Liver (tissue), 8 donors: ENCODE measurements at regions not wholly inside any gene's neighbourhood (a gene's known extent, or its start where the extent isn't known, plus 50 kb on each side); places are given as distances from the start of the nearest gene placed in this dataset.

Experiments used
- DNase-seq: peaks from one replicate; pipeline ENCODE4 v3.0.0-alpha.2; 2017; ENCODE audit warnings: low spot score
- H3K27ac ChIP-seq, 2 donors: one replicate each; pipeline ENCODE4 v1.7.0; 2013; ENCODE audit warnings: inconsistent platforms in 2 of 2, low read length in 2 of 2, control low read depth in 1 of 2, low read depth in 1 of 2, mild to moderate bottlenecking in 1 of 2
- H3K27me3 ChIP-seq, 4 donors: one replicate each; pipeline versions ENCODE4 v1.6.1 to v1.7.0; 2013; ENCODE audit warnings: low read length in 3 of 4, inconsistent platforms in 1 of 4, mild to moderate bottlenecking in 1 of 4, moderate library complexity in 1 of 4; ENCODE audit not compliant: control insufficient read depth in 4 of 4, insufficient read depth in 4 of 4
- H3K36me3 ChIP-seq, 4 donors: one replicate each; pipeline versions ENCODE4 v1.6.1 to v1.7.0; 2013; ENCODE audit warnings: low read length in 3 of 4, mild to moderate bottlenecking in 3 of 4, low read depth in 1 of 4, moderate library complexity in 1 of 4; ENCODE audit not compliant: control insufficient read depth in 4 of 4, insufficient read depth in 3 of 4
- H3K4me1 ChIP-seq, 4 donors: one replicate each; pipeline versions ENCODE4 v1.6.1 to v1.7.0; 2013; ENCODE audit warnings: low read length in 3 of 4, mild to moderate bottlenecking in 3 of 4, moderate library complexity in 1 of 4; ENCODE audit not compliant: control insufficient read depth in 4 of 4, insufficient read depth in 4 of 4
- H3K4me3 ChIP-seq, 3 donors: one replicate each; pipeline versions ENCODE4 v1.6.1 to v1.7.0; 2013; ENCODE audit warnings: low read length in 3 of 3, control low read depth in 1 of 3, low read depth in 1 of 3, mild to moderate bottlenecking in 1 of 3
- H3K9ac ChIP-seq, 2 donors: one replicate each; pipeline ENCODE4 v1.7.0; 2013; ENCODE audit warnings: low read length in 2 of 2, mild to moderate bottlenecking in 2 of 2, moderate library complexity in 2 of 2, control low read depth in 1 of 2, low read depth in 1 of 2
- H3K9me3 ChIP-seq, 4 donors: one replicate each; pipeline versions ENCODE4 v1.6.1 to v1.7.0; 2013; ENCODE audit warnings: low read length in 3 of 4; ENCODE audit not compliant: control insufficient read depth in 4 of 4
- EGR1 ChIP-seq, 2 donors: IDR thresholded peaks; 2 replicates each; pipeline ENCODE4 v1.6.1; 2016 to 2018; ENCODE audit warnings: antibody characterized with exemption in 2 of 2, low read depth in 2 of 2
- FOXA1 ChIP-seq: IDR thresholded peaks from 2 replicates; pipeline ENCODE4 v1.6.1; 2016; ENCODE audit warnings: antibody characterized with exemption
- FOXA2 ChIP-seq: IDR thresholded peaks from 2 replicates; pipeline ENCODE4 v1.6.1; 2016; ENCODE audit warnings: antibody characterized with exemption
- GABPA ChIP-seq, 2 donors: IDR thresholded peaks in 1 of 2; conservative IDR thresholded peaks in 1 of 2; 2 replicates each; pipeline ENCODE4 v1.6.1; 2016; ENCODE audit warnings: antibody characterized with exemption in 2 of 2, mild to moderate bottlenecking in 1 of 2, moderate library complexity in 1 of 2
- HNF4A ChIP-seq, 2 donors: conservative IDR thresholded peaks; 2 replicates each; pipeline ENCODE4 v1.6.1; 2016; ENCODE audit warnings: antibody characterized with exemption in 2 of 2, mild to moderate bottlenecking in 2 of 2
- HNF4G ChIP-seq: IDR thresholded peaks from 2 replicates; pipeline ENCODE4 v1.6.1; 2016; ENCODE audit warnings: antibody characterized with exemption
- JUND ChIP-seq, 2 donors: IDR thresholded peaks; 2 replicates each; pipeline ENCODE4 v1.6.1; 2016; ENCODE audit warnings: antibody characterized with exemption in 2 of 2
- NR2F2 ChIP-seq: IDR thresholded peaks from 2 replicates; pipeline ENCODE4 v1.6.1; 2016; ENCODE audit warnings: antibody characterized with exemption
- RAD21 ChIP-seq, 2 donors: IDR thresholded peaks; 2 replicates each; pipeline ENCODE4 v1.6.1; 2016; ENCODE audit warnings: antibody characterized with exemption in 2 of 2, mild to moderate bottlenecking in 2 of 2
- RXRA ChIP-seq, 2 donors: IDR thresholded peaks; 2 replicates each; pipeline ENCODE4 v1.6.1; 2017 to 2018; ENCODE audit warnings: antibody characterized with exemption in 2 of 2, mild to moderate bottlenecking in 1 of 2
- SP1 ChIP-seq: IDR thresholded peaks from 2 replicates; pipeline ENCODE4 v1.6.1; 2018; ENCODE audit warnings: antibody characterized with exemption, mild to moderate bottlenecking
- TAF1 ChIP-seq: conservative IDR thresholded peaks from 2 replicates; pipeline ENCODE4 v1.6.1; 2016; ENCODE audit warnings: antibody characterized with exemption, mild to moderate bottlenecking
- YY1 ChIP-seq: IDR thresholded peaks from 2 replicates; pipeline ENCODE4 v1.6.1; 2016; ENCODE audit warnings: antibody characterized with exemption, mild to moderate bottlenecking
- WGBS: extraction: QIAGEN DNeasy Blood & Tissue Kit; methylation state at CpG from one replicate; pipeline ENCODE4 v1.1.7; 2013; 5-methylcytosine and 5-hydroxymethylcytosine counted together
- TF ChIP-seq, protein P1 (sequence below): IDR thresholded peaks from 2 replicates; pipeline ENCODE4 v1.6.1; 2016; ENCODE audit warnings: antibody characterized with exemption
- TF ChIP-seq, protein P2 (sequence below): fragments of 150-350 bp; IDR thresholded peaks from 2 replicates; pipeline ENCODE4 v1.5.1; 2017; ENCODE audit warnings: improper control_type of control experiment, low read depth, low read length; ENCODE audit not compliant: missing input control
- TF ChIP-seq, protein P3 (sequence below): IDR thresholded peaks from 2 replicates; pipeline ENCODE4 v1.6.1; 2016; ENCODE audit warnings: antibody characterized with exemption
- TF ChIP-seq, protein P4 (sequence below): IDR thresholded peaks from 2 replicates; pipeline ENCODE4 v1.6.1; 2016; ENCODE audit warnings: antibody characterized with exemption, mild to moderate bottlenecking
- TF ChIP-seq, protein P5 (sequence below): IDR thresholded peaks from 2 replicates; pipeline ENCODE4 v1.6.1; 2016; ENCODE audit warnings: antibody characterized with exemption
- donor health status: healthy.
- donor health status: healthy.
- donor health status: healthy.
- donor health status: healthy.
- donor health status: healthy.

DNA sequence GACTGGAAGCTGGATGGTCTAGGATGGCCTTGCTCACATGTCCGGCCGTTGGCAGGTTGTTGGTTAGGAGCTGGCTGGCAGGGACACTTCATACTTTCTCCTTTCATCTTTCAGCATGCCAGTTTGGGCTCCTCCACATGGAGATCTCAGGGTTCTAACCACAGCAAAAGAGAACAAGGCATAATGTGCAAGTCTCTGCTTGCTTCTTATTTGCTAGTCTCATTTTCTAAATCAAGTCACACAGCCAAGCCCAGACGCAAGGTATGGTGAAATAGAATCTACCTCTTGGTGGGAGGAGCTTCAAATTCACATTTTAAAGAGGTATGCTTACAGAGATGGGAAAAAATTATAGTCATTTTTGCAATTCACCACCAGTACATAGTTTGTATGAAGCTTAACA, 69.1 kb upstream of the NAP1L1 start:
- H3K9me3 ChIP-seq, result no peaks in the 10 kb centered on the region
- H3K4me3 ChIP-seq, result no peak overlapping the region
- H3K9ac ChIP-seq, result no peak overlapping the region
- peaks cover 0 to 2% (median 0%) of the 10 kb centered on the region in 4 donors for H3K4me1 ChIP-seq
- DNase-seq, result no peak
- WGBS, result 80% methylated on average over 3 of the region's 3 CpGs
- no peak for TF ChIP-seq SP1
- TF ChIP-seq, protein P1, sequence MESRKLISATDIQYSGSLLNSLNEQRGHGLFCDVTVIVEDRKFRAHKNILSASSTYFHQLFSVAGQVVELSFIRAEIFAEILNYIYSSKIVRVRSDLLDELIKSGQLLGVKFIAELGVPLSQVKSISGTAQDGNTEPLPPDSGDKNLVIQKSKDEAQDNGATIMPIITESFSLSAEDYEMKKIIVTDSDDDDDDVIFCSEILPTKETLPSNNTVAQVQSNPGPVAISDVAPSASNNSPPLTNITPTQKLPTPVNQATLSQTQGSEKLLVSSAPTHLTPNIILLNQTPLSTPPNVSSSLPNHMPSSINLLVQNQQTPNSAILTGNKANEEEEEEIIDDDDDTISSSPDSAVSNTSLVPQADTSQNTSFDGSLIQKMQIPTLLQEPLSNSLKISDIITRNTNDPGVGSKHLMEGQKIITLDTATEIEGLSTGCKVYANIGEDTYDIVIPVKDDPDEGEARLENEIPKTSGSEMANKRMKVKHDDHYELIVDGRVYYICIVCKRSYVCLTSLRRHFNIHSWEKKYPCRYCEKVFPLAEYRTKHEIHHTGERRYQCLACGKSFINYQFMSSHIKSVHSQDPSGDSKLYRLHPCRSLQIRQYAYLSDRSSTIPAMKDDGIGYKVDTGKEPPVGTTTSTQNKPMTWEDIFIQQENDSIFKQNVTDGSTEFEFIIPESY, result no peak
- no peaks in the 10 kb centered on the region for H3K27me3 ChIP-seq
- no peaks in the 10 kb centered on the region for H3K36me3 ChIP-seq
- no peak overlapping the region for H3K27ac ChIP-seq

DNA sequence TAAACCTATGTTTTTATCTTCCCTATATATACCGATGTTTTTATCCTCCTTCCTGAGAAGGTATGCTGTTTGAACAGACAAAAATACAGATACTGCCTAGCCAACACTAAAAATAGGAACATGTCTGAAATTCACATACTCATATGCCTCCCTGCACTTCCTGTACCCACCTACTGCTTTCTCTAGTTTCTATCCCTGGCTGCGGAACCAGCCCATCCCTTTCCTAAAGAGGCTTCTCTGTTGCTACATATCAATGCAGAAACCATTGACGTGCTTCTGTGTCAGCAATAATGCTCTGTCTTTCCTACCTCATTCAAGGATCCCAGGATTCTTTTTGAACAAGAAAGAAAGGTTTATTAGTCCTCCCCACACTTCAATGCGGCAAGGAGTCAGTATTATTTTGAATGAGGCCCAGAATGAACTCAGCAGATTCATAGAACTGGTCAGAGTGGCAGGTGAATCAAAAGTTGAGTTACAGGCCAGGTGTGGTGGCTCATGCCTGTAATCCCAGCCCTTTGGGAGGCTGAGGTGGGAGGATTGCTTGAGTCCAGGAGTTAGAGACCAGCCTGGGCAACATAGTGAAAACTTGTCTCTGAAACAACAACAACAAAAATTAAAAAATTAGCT, 67.8 kb upstream of the NAP1L1 start:
- no peak for DNase-seq
- Histone ChIP-seq H3K27me3 (no peaks in the 10 kb centered on the region), H3K9ac (no peak overlapping the region), H3K4me3 (no peak overlapping the region), H3K27ac (no peak overlapping the region), H3K36me3 (no peaks in the 10 kb centered on the region), H3K9me3 (no peaks in the 10 kb centered on the region), H3K4me1 (no peaks in the 10 kb centered on the region)
- 75% methylated on average over 4 of the region's 4 CpGs for WGBS
- no peak for TF ChIP-seq GABPA (IDR thresholded peaks at IDR 0.05 in 1 of 2, conservative IDR thresholded peaks at IDR 0.05 in 1 of 2)
- TF ChIP-seq FOXA2, result no peak
- TF ChIP-seq HNF4G, result no peak
- TF ChIP-seq, protein P2, sequence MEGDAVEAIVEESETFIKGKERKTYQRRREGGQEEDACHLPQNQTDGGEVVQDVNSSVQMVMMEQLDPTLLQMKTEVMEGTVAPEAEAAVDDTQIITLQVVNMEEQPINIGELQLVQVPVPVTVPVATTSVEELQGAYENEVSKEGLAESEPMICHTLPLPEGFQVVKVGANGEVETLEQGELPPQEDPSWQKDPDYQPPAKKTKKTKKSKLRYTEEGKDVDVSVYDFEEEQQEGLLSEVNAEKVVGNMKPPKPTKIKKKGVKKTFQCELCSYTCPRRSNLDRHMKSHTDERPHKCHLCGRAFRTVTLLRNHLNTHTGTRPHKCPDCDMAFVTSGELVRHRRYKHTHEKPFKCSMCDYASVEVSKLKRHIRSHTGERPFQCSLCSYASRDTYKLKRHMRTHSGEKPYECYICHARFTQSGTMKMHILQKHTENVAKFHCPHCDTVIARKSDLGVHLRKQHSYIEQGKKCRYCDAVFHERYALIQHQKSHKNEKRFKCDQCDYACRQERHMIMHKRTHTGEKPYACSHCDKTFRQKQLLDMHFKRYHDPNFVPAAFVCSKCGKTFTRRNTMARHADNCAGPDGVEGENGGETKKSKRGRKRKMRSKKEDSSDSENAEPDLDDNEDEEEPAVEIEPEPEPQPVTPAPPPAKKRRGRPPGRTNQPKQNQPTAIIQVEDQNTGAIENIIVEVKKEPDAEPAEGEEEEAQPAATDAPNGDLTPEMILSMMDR, result no peak
- TF ChIP-seq, protein P1, result no peak
- TF ChIP-seq, protein P3, sequence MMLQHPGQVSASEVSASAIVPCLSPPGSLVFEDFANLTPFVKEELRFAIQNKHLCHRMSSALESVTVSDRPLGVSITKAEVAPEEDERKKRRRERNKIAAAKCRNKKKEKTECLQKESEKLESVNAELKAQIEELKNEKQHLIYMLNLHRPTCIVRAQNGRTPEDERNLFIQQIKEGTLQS, result no peak
- TF ChIP-seq, protein P4, sequence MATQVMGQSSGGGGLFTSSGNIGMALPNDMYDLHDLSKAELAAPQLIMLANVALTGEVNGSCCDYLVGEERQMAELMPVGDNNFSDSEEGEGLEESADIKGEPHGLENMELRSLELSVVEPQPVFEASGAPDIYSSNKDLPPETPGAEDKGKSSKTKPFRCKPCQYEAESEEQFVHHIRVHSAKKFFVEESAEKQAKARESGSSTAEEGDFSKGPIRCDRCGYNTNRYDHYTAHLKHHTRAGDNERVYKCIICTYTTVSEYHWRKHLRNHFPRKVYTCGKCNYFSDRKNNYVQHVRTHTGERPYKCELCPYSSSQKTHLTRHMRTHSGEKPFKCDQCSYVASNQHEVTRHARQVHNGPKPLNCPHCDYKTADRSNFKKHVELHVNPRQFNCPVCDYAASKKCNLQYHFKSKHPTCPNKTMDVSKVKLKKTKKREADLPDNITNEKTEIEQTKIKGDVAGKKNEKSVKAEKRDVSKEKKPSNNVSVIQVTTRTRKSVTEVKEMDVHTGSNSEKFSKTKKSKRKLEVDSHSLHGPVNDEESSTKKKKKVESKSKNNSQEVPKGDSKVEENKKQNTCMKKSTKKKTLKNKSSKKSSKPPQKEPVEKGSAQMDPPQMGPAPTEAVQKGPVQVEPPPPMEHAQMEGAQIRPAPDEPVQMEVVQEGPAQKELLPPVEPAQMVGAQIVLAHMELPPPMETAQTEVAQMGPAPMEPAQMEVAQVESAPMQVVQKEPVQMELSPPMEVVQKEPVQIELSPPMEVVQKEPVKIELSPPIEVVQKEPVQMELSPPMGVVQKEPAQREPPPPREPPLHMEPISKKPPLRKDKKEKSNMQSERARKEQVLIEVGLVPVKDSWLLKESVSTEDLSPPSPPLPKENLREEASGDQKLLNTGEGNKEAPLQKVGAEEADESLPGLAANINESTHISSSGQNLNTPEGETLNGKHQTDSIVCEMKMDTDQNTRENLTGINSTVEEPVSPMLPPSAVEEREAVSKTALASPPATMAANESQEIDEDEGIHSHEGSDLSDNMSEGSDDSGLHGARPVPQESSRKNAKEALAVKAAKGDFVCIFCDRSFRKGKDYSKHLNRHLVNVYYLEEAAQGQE, result no peak
- no peak for TF ChIP-seq RAD21 (IDR thresholded peaks at IDR 0.05)
- TF ChIP-seq HNF4A (conservative IDR thresholded peaks at IDR 0.05), result no peak
- TF ChIP-seq TAF1, result no peak
- TF ChIP-seq SP1, result no peak
- TF ChIP-seq NR2F2, result no peak
- TF ChIP-seq RXRA (IDR thresholded peaks at IDR 0.05), result no peak
- TF ChIP-seq FOXA1, result no peak
- no peak for TF ChIP-seq YY1
- TF ChIP-seq EGR1 (IDR thresholded peaks at IDR 0.05; ENCODE audit: low read depth in 2 of 2), result no peak
- TF ChIP-seq JUND (IDR thresholded peaks at IDR 0.05), result no peak
- TF ChIP-seq, protein P5, sequence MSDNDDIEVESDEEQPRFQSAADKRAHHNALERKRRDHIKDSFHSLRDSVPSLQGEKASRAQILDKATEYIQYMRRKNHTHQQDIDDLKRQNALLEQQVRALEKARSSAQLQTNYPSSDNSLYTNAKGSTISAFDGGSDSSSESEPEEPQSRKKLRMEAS, result no peak
